ENCODE measurements at regions not wholly inside any gene's neighbourhood (a gene's known extent, or its start where the extent isn't known, plus 50 kb on each side); places are given as distances from the start of the nearest gene placed in this dataset.

- dilution Hi-C loops (cut with HindIII; ENCODE audit: low sequenced_read_pairs, unreplicated experiment) (no loop called here), intact Hi-C loops (cut with micrococcal nuclease) (no loop called here), in situ Hi-C loops (cut with MboI; ENCODE audit: low sequenced_read_pairs) (no loop called here)
- no peak overlapping the region for H3K27ac ChIP-seq (ENCODE audit: insufficient read depth, low read length)
- no peak overlapping the region for H2BK120ac ChIP-seq (ENCODE audit: low read depth, low read length)
- no peak overlapping the region for H3K9ac ChIP-seq (ENCODE audit: low read depth, low read length)
- H4K91ac ChIP-seq (ENCODE audit: insufficient read depth, low read depth, low read length) = no peak overlapping the region
- no peaks in the 10 kb centered on the region for H3K36me3 ChIP-seq (ENCODE audit: control insufficient read depth, insufficient read depth, low read length)
- H3K4ac ChIP-seq (ENCODE audit: low read depth, low read length) = no peak overlapping the region
- no peak overlapping the region for H2AK9ac ChIP-seq (replicated peaks; ENCODE audit: low read depth, low read length, poor library complexity)
- no peak overlapping the region for H2AFZ ChIP-seq (replicated peaks; ENCODE audit: low read length, poor library complexity)
- no peaks in the 10 kb centered on the region for H4K20me1 ChIP-seq (ENCODE audit: insufficient read depth, low read length)
- DNase-seq (no peak), ATAC-seq (ENCODE audit: low read depth) (no peak)
- no peak overlapping the region for H3K56ac ChIP-seq (ENCODE audit: extremely low read depth, insufficient read depth, low read length)
- H3K4me1 ChIP-seq (ENCODE audit: control insufficient read depth, insufficient read depth, low read length) = no peaks in the 10 kb centered on the region; the same call in 1 of the 2 replicates
- no peak overlapping the region for H3K14ac ChIP-seq (replicated peaks; ENCODE audit: low read depth, low read length)
- H2BK20ac ChIP-seq (ENCODE audit: low read depth, low read length) = no peak overlapping the region
- TF ChIP-seq CTCF (conservative IDR thresholded peaks at IDR 0.05; ENCODE audit: low read depth, low read length) = no peak
- no peak for TF ChIP-seq POLR2A (IDR thresholded peaks at IDR 0.05; ENCODE audit: low read depth, low read length)
- TF ChIP-seq SMC3 (IDR thresholded peaks at IDR 0.05; ENCODE audit: low read depth, low read length) = no peak
- TF ChIP-seq FOS (IDR thresholded peaks at IDR 0.05; ENCODE audit: low read depth, low read length) = no peak
- TF ChIP-seq BHLHE40 (IDR thresholded peaks at IDR 0.05; ENCODE audit: low read depth, low read length) = no peak
- TF ChIP-seq MXI1 (IDR thresholded peaks at IDR 0.05; ENCODE audit: borderline replicate concordance, low read depth, low read length) = no peak
- TF ChIP-seq USF2 (IDR thresholded peaks at IDR 0.05; ENCODE audit: low read depth, low read length) = no peak
- TF ChIP-seq NFE2L2 (IDR thresholded peaks at IDR 0.05; ENCODE audit: low read depth, low read length) = no peak
- no peak for TF ChIP-seq ELK1 (IDR thresholded peaks at IDR 0.05; ENCODE audit: borderline replicate concordance, low read depth, low read length)
- no peak for TF ChIP-seq RCOR1 (IDR thresholded peaks at IDR 0.05; ENCODE audit: insufficient replicate concordance, low read length)
- TF ChIP-seq CEBPB (IDR thresholded peaks at IDR 0.05; ENCODE audit: low read depth, low read length) = no peak
- TF ChIP-seq CHD1 (IDR thresholded peaks at IDR 0.05; ENCODE audit: low read depth, low read length) = no peak
- no peak for TF ChIP-seq RAD21 (IDR thresholded peaks at IDR 0.05; ENCODE audit: low read length)
- TF ChIP-seq MAZ (IDR thresholded peaks at IDR 0.05; ENCODE audit: borderline replicate concordance, low read depth, low read length) = no peak
- no peak for TF ChIP-seq RFX5 (IDR thresholded peaks at IDR 0.05; ENCODE audit: low read depth, low read length)
- TF ChIP-seq MAFK (IDR thresholded peaks at IDR 0.05; ENCODE audit: low read depth, low read length) = no peak
- no peaks in the 10 kb centered on the region for H3K9me3 ChIP-seq (ENCODE audit: control insufficient read depth, insufficient read depth, low read length)
- H3K79me1 ChIP-seq (ENCODE audit: low read depth in 1 of 2, low read length in 2 of 2) = no peaks in the 10 kb centered on the region
- ChIA-PET CTCF (no interaction called here), POLR2A (ENCODE audit: unreplicated experiment) (interaction anchor here (0.7 kb wide), 1 partner anchor 707 kb away, joined by 3 read pairs; no protein-coding TSS in a partner anchor)
- H3K4me3 ChIP-seq (ENCODE audit: insufficient read depth, low read depth, low read length) = no peak overlapping the region
- no peaks in the 10 kb centered on the region; the same call in 1 of the 2 replicates for H3K27me3 ChIP-seq (ENCODE audit: control insufficient read depth, insufficient read depth, low read length)
- 60% methylated on average over 1 of the region's 5 CpGs; no CpG with 5 or more reads in 1 of the 2 experiments for WGBS, 2 experiments (ENCODE audit: extremely low coverage in 2 of 2, insufficient read length in 1 of 2)
- H4K5ac ChIP-seq (ENCODE audit: low read depth, low read length) = no peak overlapping the region
- BruUV-seq (replicated peaks) = no TSS peak
- no peak overlapping the region for H2AK5ac ChIP-seq (ENCODE audit: low read depth, low read length)
- no peak overlapping the region for H2BK15ac ChIP-seq (ENCODE audit: low read depth, low read length)
- H4K8ac ChIP-seq (ENCODE audit: low read depth in 2 of 2, low read length in 2 of 2) = no peak overlapping the region
- no peak overlapping the region for H2BK5ac ChIP-seq (ENCODE audit: low read depth, low read length, poor library complexity, severe bottlenecking)
- H3K23ac ChIP-seq (ENCODE audit: low read depth, low read length) = no peak overlapping the region
- H3K4me2 ChIP-seq (ENCODE audit: low read depth, low read length) = no peak overlapping the region
- peaks cover 3% of the 10 kb centered on the region; the same call in 1 of the 2 replicates for H3K9me1 ChIP-seq (ENCODE audit: insufficient read depth, low read length)
- H3K18ac ChIP-seq (ENCODE audit: low read depth, low read length) = no peak overlapping the region
Observed at GRCh38 chr10:36018996-36019395, 376.9 kb upstream of the FZD8 start.

All from IMR-90 (cell line).